Small intestine (tissue), 7 donors: ENCODE measurements at regions not wholly inside any gene's neighbourhood (a gene's known extent, or its start where the extent isn't known, plus 50 kb on each side); places are given as distances from the start of the nearest gene placed in this dataset.

Experiments
- DNase-seq, 2 donors: peaks; one replicate each; pipeline versions ENCODE4 v3.0.0 to v3.0.0-alpha.2; 2013
- FAIRE-seq: peaks from 2 replicates; lab custom pipeline; 2012; peaks lifted over from hg19 to GRCh38; lab: Jason Lieb, UNC
- H3K27ac ChIP-seq, 3 donors: one replicate each; pipeline ENCODE4 v1.5.1; 2013; ENCODE audit warnings: low read length in 2 of 3, mild to moderate bottlenecking in 2 of 3, control low read depth in 1 of 3, inconsistent platforms in 1 of 3, low read depth in 1 of 3, moderate library complexity in 1 of 3
- H3K27me3 ChIP-seq, 3 donors: one replicate each; pipeline ENCODE4 v1.6.1; 2013; ENCODE audit warnings: low read length in 3 of 3, inconsistent platforms in 1 of 3; ENCODE audit not compliant: control insufficient read depth in 3 of 3, insufficient read depth in 3 of 3
- H3K36me3 ChIP-seq, 3 donors: one replicate each; pipeline ENCODE4 v1.6.1; 2013; ENCODE audit warnings: low read length in 3 of 3, inconsistent platforms in 1 of 3, low read depth in 1 of 3, mild to moderate bottlenecking in 1 of 3, moderate library complexity in 1 of 3; ENCODE audit not compliant: control insufficient read depth in 3 of 3, insufficient read depth in 2 of 3
- H3K4me1 ChIP-seq, 3 donors: one replicate each; pipeline ENCODE4 v1.6.1; 2013; ENCODE audit warnings: low read length in 2 of 3, inconsistent platforms in 1 of 3, low read depth in 1 of 3, mild to moderate bottlenecking in 1 of 3, moderate library complexity in 1 of 3; ENCODE audit not compliant: control insufficient read depth in 3 of 3, insufficient read depth in 2 of 3
- H3K4me3 ChIP-seq, 3 donors: one replicate each; pipeline ENCODE4 v1.5.1; 2013; ENCODE audit warnings: low read length in 3 of 3, control low read depth in 1 of 3, inconsistent platforms in 1 of 3, low read depth in 1 of 3, mild to moderate bottlenecking in 1 of 3, moderate library complexity in 1 of 3
- H3K9me3 ChIP-seq, 2 donors: one replicate each; pipeline ENCODE4 v1.6.1; 2013; ENCODE audit warnings: low read depth in 1 of 2, low read length in 1 of 2; ENCODE audit not compliant: control insufficient read depth in 2 of 2, insufficient read depth in 1 of 2
- WGBS, 3 donors: extraction: QIAGEN DNeasy Blood & Tissue Kit; methylation state at CpG; one replicate each; pipeline ENCODE4 v1.1.7; 2013; 5-methylcytosine and 5-hydroxymethylcytosine counted together
- donor health status: healthy with polysubstance abuse.
- donor health status: control.
- donor health status: control.
- donor health status: Bipolar disorder and iron deficiency.
- donor health status: healthy.

GRCh38 chr1:4085546-4085945 lies 185.5 kb upstream of the C1orf174 start:
- Histone ChIP-seq H3K36me3 (no peaks in the 10 kb centered on the region), H3K27ac (no peak overlapping the region), H3K9me3 (no peaks in the 10 kb centered on the region), H3K4me1 (peaks cover 0 to 12% (median 0%) of the 10 kb centered on the region in 3 donors), H3K27me3 (no peaks in the 10 kb centered on the region), H3K4me3 (no peak overlapping the region)
- DNase-seq (no peak), FAIRE-seq (no peak)
- 72 to 83% (median 73%) methylated on average over 5 of the region's 5 CpGs for WGBS, 3 donors

- WGBS, 3 donors, result 81 to 88% (median 86%) methylated on average over 14 of the region's 14 CpGs
- no peak for DNase-seq
These were observed 186.2 kb upstream of the C1orf174 start for GRCh38 chr1:4086085-4086850.

GRCh38 chr1:4086921-4087320 lies 186.8 kb upstream of the C1orf174 start:
- no peaks in the 10 kb centered on the region for H3K27me3 ChIP-seq
- no peaks in the 10 kb centered on the region for H3K36me3 ChIP-seq
- DNase-seq (no peak), FAIRE-seq (no peak)
- H3K27ac ChIP-seq, result no peak overlapping the region
- no peak overlapping the region for H3K4me3 ChIP-seq
- H3K4me1 ChIP-seq, result peaks cover 0 to 12% (median 0%) of the 10 kb centered on the region in 3 donors
- peaks cover 0 to 2% of the 10 kb centered on the region in 2 donors for H3K9me3 ChIP-seq
- WGBS, 3 donors, result 81 to 86% (median 83%) methylated on average over 4 of the region's 4 CpGs

More at GRCh38 chr1:4086085-4086850, 186.2 kb upstream of the C1orf174 start:
- no peak overlapping the region for H3K4me3 ChIP-seq
- H3K4me1 ChIP-seq, result peaks cover 0 to 12% (median 0%) of the 10 kb centered on the region in 3 donors
- H3K9me3 ChIP-seq, result no peaks in the 10 kb centered on the region
- no peaks in the 10 kb centered on the region for H3K36me3 ChIP-seq
- no peak for FAIRE-seq
- no peak overlapping the region for H3K27ac ChIP-seq
- H3K27me3 ChIP-seq, result no peaks in the 10 kb centered on the region

- no peak overlapping the region for H3K4me3 ChIP-seq
- H3K27ac ChIP-seq, result no peak overlapping the region
- 67 to 75% (median 69%) methylated on average over 9 of the region's 9 CpGs for WGBS, 3 donors
- H3K4me1 ChIP-seq, result peaks cover 0 to 12% (median 0%) of the 10 kb centered on the region in 3 donors
- FAIRE-seq, result no peak
- no peaks in the 10 kb centered on the region for H3K27me3 ChIP-seq
- no peaks in the 10 kb centered on the region for H3K36me3 ChIP-seq
- DNase-seq, result no peak
- H3K9me3 ChIP-seq, result peaks cover 0 to 3% of the 10 kb centered on the region in 2 donors
These were observed 187.7 kb upstream of the C1orf174 start for GRCh38 chr1:4087530-4088420.

- Histone ChIP-seq H3K4me3 (no peak overlapping the region), H3K9me3 (peaks cover 0 to 3% of the 10 kb centered on the region in 2 donors), H3K4me1 (peaks cover 0 to 9% (median 0%) of the 10 kb centered on the region in 3 donors), H3K27ac (no peak overlapping the region), H3K36me3 (no peaks in the 10 kb centered on the region), H3K27me3 (no peaks in the 10 kb centered on the region)
- 83 to 90% (median 87%) methylated on average over 13 to 15 of the region's 15 CpGs for WGBS, 3 donors
- DNase-seq, result no peak
- no peak for FAIRE-seq
These were observed 188.6 kb upstream of the C1orf174 start for GRCh38 chr1:4088676-4089075.

- Histone ChIP-seq H3K27ac (no peak overlapping the region), H3K27me3 (no peaks in the 10 kb centered on the region), H3K4me1 (peaks cover 0 to 3% (median 0%) of the 10 kb centered on the region in 3 donors), H3K36me3 (no peaks in the 10 kb centered on the region), H3K4me3 (no peak overlapping the region), H3K9me3 (peaks cover 0 to 3% of the 10 kb centered on the region in 2 donors)
- WGBS, 3 donors, result 78 to 85% (median 83%) methylated on average over 11 to 15 of the region's 15 CpGs
- no peak for DNase-seq
- no peak for FAIRE-seq
These were observed 189.5 kb upstream of the C1orf174 start for GRCh38 chr1:4089421-4090175.

- 75 to 84% (median 76%) methylated on average over 5 of the region's 5 CpGs for WGBS, 3 donors
- peaks cover 0 to 3% of the 10 kb centered on the region in 2 donors for H3K9me3 ChIP-seq
- FAIRE-seq, result no peak
These were observed 190.5 kb upstream of the C1orf174 start for GRCh38 chr1:4090556-4090955.

More at GRCh38 chr1:4090556-4090955, 190.5 kb upstream of the C1orf174 start:
- H3K36me3 ChIP-seq, result no peaks in the 10 kb centered on the region
- no peak for DNase-seq
- no peak overlapping the region for H3K4me3 ChIP-seq
- H3K4me1 ChIP-seq, result no peaks in the 10 kb centered on the region
- H3K27me3 ChIP-seq, result no peaks in the 10 kb centered on the region
- no peak overlapping the region for H3K27ac ChIP-seq
